ENCODE measurements at regions not wholly inside any gene's neighbourhood (a gene's known extent, or its start where the extent isn't known, plus 50 kb on each side); places are given as distances from the start of the nearest gene placed in this dataset.
"Not testable (repeated sequence)": the region's sequence is repeated elsewhere in the genome, so short reads cannot be mapped to it uniquely, and the experiment has no call there.

GRCh38 chr16:6701096-6701495 is 631.5 kb upstream of the RBFOX1 start:
- Mint-ChIP-seq H3K4me1 (ENCODE audit: low read depth) (no peaks in the 10 kb centered on the region), H3K27ac (no peak overlapping the region), H3K27me3 (ENCODE audit: insufficient read depth) (no peaks in the 10 kb centered on the region), H3K4me3 (no peak overlapping the region), H3K36me3 (ENCODE audit: low read depth) (0 out of 2 replicates have a peak, but pooled peaks cover 4% of the 10 kb centered on the region), H3K9me3 (peaks cover 50% of the 10 kb centered on the region)
- no peak for DNase-seq
- TF ChIP-seq CTCF (IDR thresholded peaks at IDR 0.05), result no peak

DNA sequence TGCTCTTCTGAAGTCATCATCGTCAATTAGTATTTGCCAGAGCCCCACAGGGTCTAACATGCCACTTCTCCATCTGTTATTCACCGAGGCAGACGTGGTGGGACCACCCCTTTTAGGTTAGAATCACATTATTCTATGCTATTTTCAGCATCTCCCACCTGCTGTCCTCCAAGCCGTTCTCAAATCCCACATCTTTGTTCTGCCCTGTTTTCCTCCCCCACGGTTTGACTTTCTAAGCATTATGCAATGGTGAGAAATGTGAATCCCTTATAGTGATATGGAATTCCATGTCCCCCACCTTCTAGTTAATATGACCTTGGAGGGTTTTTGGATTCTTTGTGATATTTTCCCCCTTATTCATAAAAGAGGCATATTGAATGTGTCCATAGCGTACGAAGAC is 634.1 kb upstream of the RBFOX1 start:
- H3K27ac Mint-ChIP-seq, result no peak overlapping the region
- H3K27me3 Mint-ChIP-seq (ENCODE audit: insufficient read depth), result no peaks in the 10 kb centered on the region
- peaks cover 42% of the 10 kb centered on the region for H3K9me3 Mint-ChIP-seq
- no peak for DNase-seq
- 0 out of 2 replicates have a peak, but pooled peaks cover 4% of the 10 kb centered on the region for H3K36me3 Mint-ChIP-seq (ENCODE audit: low read depth)
- TF ChIP-seq CTCF (IDR thresholded peaks at IDR 0.05), result no peak
- H3K4me3 Mint-ChIP-seq, result no peak overlapping the region
- no peaks in the 10 kb centered on the region for H3K4me1 Mint-ChIP-seq (ENCODE audit: low read depth)

DNA sequence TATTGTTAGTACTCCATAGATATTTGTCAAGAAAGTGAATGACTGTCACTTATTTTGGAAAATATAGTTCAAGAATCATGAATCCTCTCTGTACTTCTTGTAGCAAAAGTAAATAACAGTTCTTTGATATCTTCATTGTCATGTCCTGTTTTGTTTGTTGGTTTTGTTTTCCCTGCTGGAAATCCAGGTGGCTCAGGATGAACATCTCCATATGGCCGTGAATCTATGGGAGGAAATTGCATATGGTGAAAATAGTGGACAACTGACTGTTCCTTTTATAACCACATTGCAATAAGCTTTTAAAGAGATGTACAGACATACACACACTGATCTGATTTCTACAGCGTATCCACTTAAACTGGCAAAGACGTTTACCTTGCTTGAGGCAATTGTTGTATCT is 637.0 kb upstream of the RBFOX1 start:
- H3K36me3 Mint-ChIP-seq (ENCODE audit: low read depth), result 0 out of 2 replicates have a peak, but pooled peaks cover 4% of the 10 kb centered on the region
- H3K27me3 Mint-ChIP-seq (ENCODE audit: insufficient read depth), result no peaks in the 10 kb centered on the region
- peaks cover 36% of the 10 kb centered on the region for H3K9me3 Mint-ChIP-seq
- H3K27ac Mint-ChIP-seq, result no peak overlapping the region
- no peak for DNase-seq
- no peaks in the 10 kb centered on the region for H3K4me1 Mint-ChIP-seq (ENCODE audit: low read depth)
- TF ChIP-seq CTCF (IDR thresholded peaks at IDR 0.05), result no peak
- no peak overlapping the region for H3K4me3 Mint-ChIP-seq

GRCh38 chr16:6694636-6695035 is 638.0 kb upstream of the RBFOX1 start:
- H3K27me3 Mint-ChIP-seq (ENCODE audit: insufficient read depth), result no peaks in the 10 kb centered on the region
- H3K4me1 Mint-ChIP-seq (ENCODE audit: low read depth), result no peaks in the 10 kb centered on the region
- 0 out of 2 replicates have a peak, but pooled peaks cover 4% of the 10 kb centered on the region for H3K36me3 Mint-ChIP-seq (ENCODE audit: low read depth)
- no peak overlapping the region for H3K27ac Mint-ChIP-seq
- no peak for TF ChIP-seq CTCF (IDR thresholded peaks at IDR 0.05)
- no peak for DNase-seq
- peaks cover 31% of the 10 kb centered on the region for H3K9me3 Mint-ChIP-seq
- H3K4me3 Mint-ChIP-seq, result no peak overlapping the region

DNA sequence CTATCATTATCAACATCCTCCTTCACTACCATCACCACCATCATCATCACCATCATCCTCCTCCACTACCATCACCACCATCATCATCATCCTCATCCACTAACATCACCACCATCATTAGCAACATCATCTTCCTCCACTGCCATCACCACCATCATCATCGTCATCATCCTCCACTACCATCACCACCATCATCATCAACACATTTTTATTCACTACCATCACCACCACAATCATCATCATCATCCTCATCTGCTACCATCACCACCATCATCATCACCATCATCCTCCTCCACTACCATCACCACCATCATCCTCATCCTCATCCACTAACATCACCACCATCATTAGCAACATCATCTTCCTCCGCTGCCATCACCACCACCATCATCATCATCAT is 639.2 kb upstream of the RBFOX1 start:
- not testable (repeated sequence) for H3K4me3 Mint-ChIP-seq; H3K27me3 Mint-ChIP-seq (ENCODE audit: insufficient read depth); H3K4me1 Mint-ChIP-seq (ENCODE audit: low read depth); H3K27ac Mint-ChIP-seq; DNase-seq; H3K36me3 Mint-ChIP-seq (ENCODE audit: low read depth)
- H3K9me3 Mint-ChIP-seq, result peaks cover 21% of the 10 kb centered on the region

- no peak for DNase-seq
- Mint-ChIP-seq H3K4me3 (no peak overlapping the region), H3K27me3 (ENCODE audit: insufficient read depth) (no peaks in the 10 kb centered on the region), H3K9me3 (peaks cover 21% of the 10 kb centered on the region), H3K4me1 (ENCODE audit: low read depth) (no peaks in the 10 kb centered on the region), H3K27ac (no peak overlapping the region), H3K36me3 (ENCODE audit: low read depth) (no peaks in the 10 kb centered on the region)
- no peak for TF ChIP-seq CTCF (IDR thresholded peaks at IDR 0.05)
Measured at GRCh38 chr16:6692874-6693273, 639.8 kb upstream of the RBFOX1 start.
